ENCODE measurements at regions not wholly inside any gene's neighbourhood (a gene's known extent, or its start where the extent isn't known, plus 50 kb on each side); places are given as distances from the start of the nearest gene placed in this dataset.
"Not testable (repeated sequence)": the region's sequence is repeated elsewhere in the genome, so short reads cannot be mapped to it uniquely, and the experiment has no call there.

- Histone ChIP-seq H3K27me3 (ENCODE audit: control insufficient read depth in 1 of 2, insufficient read depth in 2 of 2, low read length in 2 of 2) (peaks cover 69 to 73% of the 10 kb centered on the region in 2 donors), H3K27ac (ENCODE audit: low read depth, low read length) (no peak overlapping the region), H3K9me3 (ENCODE audit: low read length) (no peaks in the 10 kb centered on the region), H3K9ac (ENCODE audit: low read length) (no peak overlapping the region), H3K4me3 (ENCODE audit: low read depth in 1 of 2, low read length in 2 of 2) (no peak overlapping the region), H3K36me3 (ENCODE audit: insufficient read depth, low read length) (no peaks in the 10 kb centered on the region), H3K4me1 (ENCODE audit: insufficient read depth, low read length) (no peaks in the 10 kb centered on the region)
Observed at GRCh38 chr6:28776269-28777146, 147.3 kb downstream of the TRIM27 start.

- Histone ChIP-seq H3K9me3 (ENCODE audit: low read length) (no peaks in the 10 kb centered on the region), H3K9ac (ENCODE audit: low read length) (no peak overlapping the region), H3K36me3 (ENCODE audit: insufficient read depth, low read length) (no peaks in the 10 kb centered on the region), H3K27ac (ENCODE audit: low read depth, low read length) (no peak overlapping the region), H3K4me1 (ENCODE audit: insufficient read depth, low read length) (no peaks in the 10 kb centered on the region), H3K27me3 (ENCODE audit: control insufficient read depth in 1 of 2, insufficient read depth in 2 of 2, low read length in 2 of 2) (peaks cover 67 to 73% of the 10 kb centered on the region in 2 donors), H3K4me3 (ENCODE audit: low read depth in 1 of 2, low read length in 2 of 2) (no peak overlapping the region)
Observed at GRCh38 chr6:28777147-28777461, 146.7 kb downstream of the TRIM27 start.

- Histone ChIP-seq H3K36me3 (ENCODE audit: insufficient read depth, low read length) (no peaks in the 10 kb centered on the region), H3K27ac (ENCODE audit: low read depth, low read length) (no peak overlapping the region), H3K9me3 (ENCODE audit: low read length) (no peaks in the 10 kb centered on the region), H3K9ac (ENCODE audit: low read length) (no peak overlapping the region), H3K4me3 (ENCODE audit: low read depth in 1 of 2, low read length in 2 of 2) (no peak overlapping the region), H3K4me1 (ENCODE audit: insufficient read depth, low read length) (no peaks in the 10 kb centered on the region), H3K27me3 (ENCODE audit: control insufficient read depth in 1 of 2, insufficient read depth in 2 of 2, low read length in 2 of 2) (peaks cover 29 to 61% of the 10 kb centered on the region in 2 donors)
Observed at GRCh38 chr6:28782113-28782673, 141.6 kb downstream of the TRIM27 start.

GRCh38 chr6:28785962-28786679, 137.7 kb downstream of the TRIM27 start:
- Histone ChIP-seq H3K9ac (ENCODE audit: low read length) (no peak overlapping the region), H3K36me3 (ENCODE audit: insufficient read depth, low read length) (no peaks in the 10 kb centered on the region), H3K9me3 (ENCODE audit: low read length) (no peaks in the 10 kb centered on the region), H3K27ac (ENCODE audit: low read depth, low read length) (no peak overlapping the region), H3K4me1 (ENCODE audit: insufficient read depth, low read length) (peaks cover 5% of the 10 kb centered on the region), H3K27me3 (ENCODE audit: control insufficient read depth in 1 of 2, insufficient read depth in 2 of 2, low read length in 2 of 2) (peaks cover 51 to 82% of the 10 kb centered on the region in 2 donors), H3K4me3 (ENCODE audit: low read depth in 1 of 2, low read length in 2 of 2) (no peak overlapping the region)

- Histone ChIP-seq H3K9ac (ENCODE audit: low read length) (no peak overlapping the region), H3K4me3 (ENCODE audit: low read depth in 1 of 2, low read length in 2 of 2) (no peak overlapping the region), H3K27me3 (ENCODE audit: control insufficient read depth in 1 of 2, insufficient read depth in 2 of 2, low read length in 2 of 2) (peaks cover 44 to 79% of the 10 kb centered on the region in 2 donors), H3K27ac (ENCODE audit: low read depth, low read length) (no peak overlapping the region), H3K36me3 (ENCODE audit: insufficient read depth, low read length) (no peaks in the 10 kb centered on the region), H3K4me1 (ENCODE audit: insufficient read depth, low read length) (peaks cover 5% of the 10 kb centered on the region), H3K9me3 (ENCODE audit: low read length) (no peaks in the 10 kb centered on the region)
Observed at GRCh38 chr6:28789553-28790083, 134.2 kb downstream of the TRIM27 start.

GRCh38 chr6:28791002-28791383, 132.8 kb downstream of the TRIM27 start:
- Histone ChIP-seq H3K9me3 (ENCODE audit: low read length) (no peaks in the 10 kb centered on the region), H3K27me3 (ENCODE audit: control insufficient read depth in 1 of 2, insufficient read depth in 2 of 2, low read length in 2 of 2) (peaks cover 49 to 80% of the 10 kb centered on the region in 2 donors), H3K9ac (ENCODE audit: low read length) (no peak overlapping the region), H3K4me3 (ENCODE audit: low read depth in 1 of 2, low read length in 2 of 2) (no peak overlapping the region), H3K36me3 (ENCODE audit: insufficient read depth, low read length) (no peaks in the 10 kb centered on the region), H3K4me1 (ENCODE audit: insufficient read depth, low read length) (peaks cover 5% of the 10 kb centered on the region), H3K27ac (ENCODE audit: low read depth, low read length) (no peak overlapping the region)

- Histone ChIP-seq H3K27me3 (ENCODE audit: control insufficient read depth in 1 of 2, insufficient read depth in 2 of 2, low read length in 2 of 2) (peaks cover 27 to 52% of the 10 kb centered on the region in 2 donors), H3K27ac (ENCODE audit: low read depth, low read length) (no peak overlapping the region), H3K4me3 (ENCODE audit: low read depth in 1 of 2, low read length in 2 of 2) (no peak overlapping the region), H3K36me3 (ENCODE audit: insufficient read depth, low read length) (no peaks in the 10 kb centered on the region), H3K9me3 (ENCODE audit: low read length) (no peaks in the 10 kb centered on the region), H3K4me1 (ENCODE audit: insufficient read depth, low read length) (peaks cover 4% of the 10 kb centered on the region), H3K9ac (ENCODE audit: low read length) (no peak overlapping the region)
Observed at GRCh38 chr6:28794175-28795002, 129.4 kb downstream of the TRIM27 start.

- H3K4me3 ChIP-seq (ENCODE audit: low read depth in 1 of 2, low read length in 2 of 2); H3K27ac ChIP-seq (ENCODE audit: low read depth, low read length); H3K4me1 ChIP-seq (ENCODE audit: insufficient read depth, low read length); H3K36me3 ChIP-seq (ENCODE audit: insufficient read depth, low read length); H3K27me3 ChIP-seq (ENCODE audit: control insufficient read depth in 1 of 2, insufficient read depth in 2 of 2, low read length in 2 of 2); H3K9ac ChIP-seq (ENCODE audit: low read length); H3K9me3 ChIP-seq (ENCODE audit: low read length): not testable (repeated sequence)
Observed at GRCh38 chr6:28800647-28801046, 123.1 kb downstream of the TRIM27 start.

GRCh38 chr6:28802417-28803336, 121.1 kb downstream of the TRIM27 start:
- Histone ChIP-seq H3K9me3 (ENCODE audit: low read length) (no peaks in the 10 kb centered on the region), H3K4me3 (ENCODE audit: low read depth in 1 of 2, low read length in 2 of 2) (no peak overlapping the region), H3K27ac (ENCODE audit: low read depth, low read length) (no peak overlapping the region), H3K4me1 (ENCODE audit: insufficient read depth, low read length) (no peaks in the 10 kb centered on the region), H3K27me3 (ENCODE audit: control insufficient read depth in 1 of 2, insufficient read depth in 2 of 2, low read length in 2 of 2) (peaks cover 6 to 7% of the 10 kb centered on the region in 2 donors), H3K9ac (ENCODE audit: low read length) (no peak overlapping the region), H3K36me3 (ENCODE audit: insufficient read depth, low read length) (no peaks in the 10 kb centered on the region)

GRCh38 chr6:28803337-28803709, 120.5 kb downstream of the TRIM27 start:
- no peak overlapping the region for H3K4me3 ChIP-seq (ENCODE audit: low read depth in 1 of 2, low read length in 2 of 2)
- H3K9me3 ChIP-seq (ENCODE audit: low read length) = no peaks in the 10 kb centered on the region
- peaks cover 6 to 13% of the 10 kb centered on the region in 2 donors for H3K27me3 ChIP-seq (ENCODE audit: control insufficient read depth in 1 of 2, insufficient read depth in 2 of 2, low read length in 2 of 2)
- H3K4me1 ChIP-seq (ENCODE audit: insufficient read depth, low read length) = no peaks in the 10 kb centered on the region
- H3K9ac ChIP-seq (ENCODE audit: low read length) = no peak overlapping the region
- no peaks in the 10 kb centered on the region for H3K36me3 ChIP-seq (ENCODE audit: insufficient read depth, low read length)
- no peak overlapping the region for H3K27ac ChIP-seq (ENCODE audit: low read depth, low read length)

All from muscle layer of colon (tissue), 2 donors.